ENCODE measurements at regions not wholly inside any gene's neighbourhood (a gene's known extent, or its start where the extent isn't known, plus 50 kb on each side); places are given as distances from the start of the nearest gene placed in this dataset.

GRCh38 chr10:43811871-43812270 lies 163.2 kb upstream of the ZNF32 start:
- no peak overlapping the region for H3K4me3 ChIP-seq (ENCODE audit: low read length)
- no peak for DNase-seq (ENCODE audit: low read depth)
- TF ChIP-seq CTCF (IDR thresholded peaks at IDR 0.05; ENCODE audit: insufficient read depth, low read depth, low read length, missing control alignments): no peak

GRCh38 chr10:43809211-43809930 lies 160.7 kb upstream of the ZNF32 start:
- no peak for TF ChIP-seq CTCF (IDR thresholded peaks at IDR 0.05; ENCODE audit: insufficient read depth, low read depth, low read length, missing control alignments)
- no peak for DNase-seq (ENCODE audit: low read depth)
- H3K4me3 ChIP-seq (ENCODE audit: low read length): no peak overlapping the region

GRCh38 chr10:43808136-43808535 lies 159.5 kb upstream of the ZNF32 start:
- DNase-seq (ENCODE audit: low read depth): no peak
- H3K4me3 ChIP-seq (ENCODE audit: low read length): no peak overlapping the region
- no peak for TF ChIP-seq CTCF (IDR thresholded peaks at IDR 0.05; ENCODE audit: insufficient read depth, low read depth, low read length, missing control alignments)

GRCh38 chr10:43806831-43807640 lies 158.4 kb upstream of the ZNF32 start:
- DNase-seq (ENCODE audit: low read depth): no peak
- no peak for TF ChIP-seq CTCF (IDR thresholded peaks at IDR 0.05; ENCODE audit: insufficient read depth, low read depth, low read length, missing control alignments)
- no peak overlapping the region for H3K4me3 ChIP-seq (ENCODE audit: low read length)

GRCh38 chr10:43803791-43804190 lies 155.1 kb upstream of the ZNF32 start:
- no peak overlapping the region for H3K4me3 ChIP-seq (ENCODE audit: low read length)
- no peak for DNase-seq (ENCODE audit: low read depth)
- no peak for TF ChIP-seq CTCF (IDR thresholded peaks at IDR 0.05; ENCODE audit: insufficient read depth, low read depth, low read length, missing control alignments)

GRCh38 chr10:43802988-43803696 lies 154.5 kb upstream of the ZNF32 start:
- no peak for TF ChIP-seq CTCF (IDR thresholded peaks at IDR 0.05; ENCODE audit: insufficient read depth, low read depth, low read length, missing control alignments)
- DNase-seq (ENCODE audit: low read depth): no peak
- H3K4me3 ChIP-seq (ENCODE audit: low read length): no peak overlapping the region

Measured in epithelial cell of esophagus (primary cell).